Adipocyte (in vitro differentiated cells): ENCODE measurements at regions not wholly inside any gene's neighbourhood (a gene's known extent, or its start where the extent isn't known, plus 50 kb on each side); places are given as distances from the start of the nearest gene placed in this dataset.
A peak's percentile ranks its signal among the peaks of the same experiment; 100 is the strongest.

Experiments
- DNase-seq: peaks from one replicate; pipeline ENCODE4 v3.0.0-alpha.2; 2015; ENCODE audit warnings: low read depth
- H3K27me3 ChIP-seq: replicated peaks from 2 replicates; pipeline ENCODE4 v1.7.0; 2013; ENCODE audit warnings: mild to moderate bottlenecking, low read length, moderate library complexity; ENCODE audit not compliant: control insufficient read depth, insufficient read depth
- H3K36me3 ChIP-seq: 2 replicates; pipeline ENCODE4 v1.7.0; 2013; ENCODE audit warnings: low read length, mild to moderate bottlenecking, moderate library complexity; ENCODE audit not compliant: control insufficient read depth, insufficient read depth, severe bottlenecking
- H3K4me1 ChIP-seq: 2 replicates; pipeline ENCODE4 v1.7.0; 2013; ENCODE audit warnings: mild to moderate bottlenecking, low read length, moderate library complexity; ENCODE audit not compliant: control insufficient read depth, insufficient read depth
- H3K4me3 ChIP-seq: 2 replicates; pipeline ENCODE4 v1.7.0; 2013; ENCODE audit warnings: mild to moderate bottlenecking, low read length, moderate library complexity
- H3K9ac ChIP-seq: 2 replicates; pipeline ENCODE4 v1.7.0; 2013; ENCODE audit warnings: mild to moderate bottlenecking, low read length, moderate library complexity
- H3K9me3 ChIP-seq: 2 replicates; pipeline ENCODE4 v1.7.0; 2013; ENCODE audit warnings: mild to moderate bottlenecking, low read length, moderate library complexity; ENCODE audit not compliant: control insufficient read depth

DNA sequence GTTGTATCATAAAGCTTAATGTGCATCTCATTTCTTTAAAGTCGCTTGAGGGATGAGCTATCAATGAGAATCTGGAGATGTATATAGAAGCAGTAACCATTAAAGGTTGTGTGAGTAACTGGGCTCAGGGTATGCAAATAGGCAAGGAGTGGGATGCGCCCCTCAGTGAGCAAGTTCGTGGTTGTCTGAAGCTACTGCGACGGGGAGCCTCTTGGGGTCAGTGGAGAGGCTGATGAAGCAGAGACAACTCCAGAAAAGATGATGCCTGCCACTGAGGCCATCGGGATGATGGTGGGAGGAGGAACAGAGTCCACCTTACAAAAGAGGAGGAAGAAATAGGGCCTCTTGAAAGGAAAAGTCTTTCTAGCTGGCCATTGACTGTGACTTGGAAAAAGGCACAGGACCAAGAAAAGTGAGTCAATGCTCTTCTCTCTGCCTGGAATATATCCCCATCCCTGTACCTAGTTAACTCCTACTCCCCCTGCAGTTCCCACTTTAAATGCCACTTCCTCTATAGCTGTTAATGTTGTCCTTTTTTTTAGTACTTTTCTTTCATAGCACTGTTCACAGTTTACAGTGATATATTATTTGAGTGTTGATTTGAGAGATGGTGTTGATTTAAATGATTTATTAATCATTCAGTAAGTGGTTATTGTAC is 51.4 kb upstream of the LSM6 start:
- no peak overlapping the region for H3K4me3 ChIP-seq
- H3K9me3 ChIP-seq, result no peaks in the 10 kb centered on the region
- DNase-seq, result no peak
- H3K36me3 ChIP-seq, result no peaks in the 10 kb centered on the region
- H3K4me1 ChIP-seq, result peaks cover 5% of the 10 kb centered on the region
- no peaks in the 10 kb centered on the region for H3K27me3 ChIP-seq
- no peak overlapping the region for H3K9ac ChIP-seq

DNA sequence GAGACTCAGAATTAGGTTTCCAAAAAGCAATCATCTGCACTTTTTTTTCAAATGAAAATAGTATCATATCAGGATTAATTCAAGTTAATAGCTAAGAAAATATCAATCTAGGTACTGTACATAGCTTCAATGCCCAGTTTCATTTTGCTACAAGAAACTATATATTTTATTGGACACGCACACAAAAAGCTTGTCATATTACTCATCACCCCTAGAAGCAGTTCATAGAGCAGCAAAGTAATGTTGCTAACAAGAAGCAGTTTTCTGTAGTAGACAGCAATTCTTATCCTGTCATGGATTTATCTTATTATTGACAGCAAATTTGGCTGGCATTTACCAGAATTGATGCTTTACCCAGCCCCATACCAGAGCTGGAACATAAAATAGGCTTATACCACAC is 52.3 kb upstream of the LSM6 start:
- Histone ChIP-seq H3K36me3 (no peaks in the 10 kb centered on the region), H3K4me1 (peaks cover 5% of the 10 kb centered on the region), H3K27me3 (no peaks in the 10 kb centered on the region), H3K4me3 (no peak overlapping the region), H3K9me3 (peaks cover 2% of the 10 kb centered on the region), H3K9ac (no peak overlapping the region)
- DNase-seq, result no peak

DNA sequence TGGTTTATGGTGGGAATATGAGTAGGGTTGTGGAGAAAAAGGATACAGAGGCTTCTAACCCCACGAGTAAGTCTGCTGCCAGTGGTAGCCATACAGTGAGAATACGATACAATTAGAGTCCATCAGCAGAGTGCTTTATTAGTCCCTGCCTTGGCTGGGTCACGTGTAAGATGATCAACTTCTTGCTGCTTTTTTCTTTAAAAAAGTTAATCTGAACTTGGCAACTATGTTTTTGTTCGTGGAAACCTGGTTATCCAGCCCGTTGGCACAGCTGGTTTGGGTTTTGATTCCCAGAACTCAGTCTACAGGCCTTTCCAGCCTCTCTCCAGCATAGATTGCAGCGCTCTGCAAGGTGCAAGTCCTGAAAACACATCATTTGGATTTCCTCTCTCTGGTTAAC is 53.1 kb upstream of the LSM6 start:
- Histone ChIP-seq H3K4me3 (no peak overlapping the region), H3K9me3 (peaks cover 9% of the 10 kb centered on the region)
- no peak for DNase-seq

DNA sequence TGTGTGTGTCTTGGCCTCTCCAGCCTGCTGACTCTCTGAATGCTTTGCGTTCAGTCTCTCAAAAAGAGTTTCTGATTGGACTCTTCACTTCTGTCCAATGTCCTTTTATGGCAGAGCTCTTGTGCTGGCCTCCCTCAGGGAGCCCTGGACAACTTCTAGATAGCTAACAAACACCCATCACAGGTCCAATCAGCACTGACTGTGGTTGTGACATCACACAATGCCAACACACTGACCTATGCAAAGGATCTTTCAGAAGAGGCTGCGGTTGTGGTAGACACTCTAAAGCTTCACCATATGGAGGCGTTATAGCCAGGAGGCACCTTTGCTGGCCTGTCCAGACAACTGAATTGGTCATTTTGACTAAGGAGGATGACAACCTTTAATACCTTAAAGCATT is 53.8 kb upstream of the LSM6 start:
- H3K9ac ChIP-seq, result no peak overlapping the region
- no peak for DNase-seq
- peaks cover 13% of the 10 kb centered on the region for H3K9me3 ChIP-seq
- no peaks in the 10 kb centered on the region for H3K27me3 ChIP-seq
- no peaks in the 10 kb centered on the region for H3K36me3 ChIP-seq
- H3K4me1 ChIP-seq, result peaks cover 5% of the 10 kb centered on the region
- no peak overlapping the region for H3K4me3 ChIP-seq

More for the DNA sequence above, 53.1 kb upstream of the LSM6 start:
- no peak overlapping the region for H3K9ac ChIP-seq
- no peaks in the 10 kb centered on the region for H3K36me3 ChIP-seq
- H3K4me1 ChIP-seq, result peaks cover 5% of the 10 kb centered on the region
- H3K27me3 ChIP-seq, result no peaks in the 10 kb centered on the region

DNA sequence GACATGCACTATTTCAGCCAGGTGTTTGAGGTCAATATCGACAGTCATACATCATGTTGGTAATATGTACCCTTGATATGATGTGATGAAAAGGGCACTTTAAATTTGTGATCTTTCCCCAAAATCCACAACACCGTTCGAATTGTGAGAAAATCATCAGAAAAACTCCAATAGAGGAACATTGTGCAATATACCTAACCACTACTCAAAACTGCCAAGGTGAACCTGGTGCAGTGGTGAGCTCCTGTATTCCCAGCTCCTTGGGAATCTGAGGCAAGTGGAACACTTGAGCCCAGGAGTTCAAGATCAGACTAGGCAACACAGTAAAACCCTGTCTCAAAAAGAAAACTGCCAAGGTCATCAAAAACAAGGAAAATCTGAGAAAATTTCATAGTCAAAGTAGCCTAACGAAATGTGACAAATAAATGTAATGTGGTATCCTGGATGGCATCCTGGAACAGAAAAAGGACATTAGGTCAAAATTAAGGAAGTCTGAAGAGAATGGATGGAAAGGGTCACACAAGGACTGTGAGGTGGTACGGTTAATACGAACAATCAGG is 55.6 kb upstream of the LSM6 start:
- H3K27me3 ChIP-seq, result no peaks in the 10 kb centered on the region
- peaks cover 16% of the 10 kb centered on the region for H3K9me3 ChIP-seq
- no peaks in the 10 kb centered on the region for H3K36me3 ChIP-seq
- peaks cover 5% of the 10 kb centered on the region for H3K4me1 ChIP-seq
- no peak overlapping the region for H3K9ac ChIP-seq
- no peak for DNase-seq
- no peak overlapping the region for H3K4me3 ChIP-seq

DNA sequence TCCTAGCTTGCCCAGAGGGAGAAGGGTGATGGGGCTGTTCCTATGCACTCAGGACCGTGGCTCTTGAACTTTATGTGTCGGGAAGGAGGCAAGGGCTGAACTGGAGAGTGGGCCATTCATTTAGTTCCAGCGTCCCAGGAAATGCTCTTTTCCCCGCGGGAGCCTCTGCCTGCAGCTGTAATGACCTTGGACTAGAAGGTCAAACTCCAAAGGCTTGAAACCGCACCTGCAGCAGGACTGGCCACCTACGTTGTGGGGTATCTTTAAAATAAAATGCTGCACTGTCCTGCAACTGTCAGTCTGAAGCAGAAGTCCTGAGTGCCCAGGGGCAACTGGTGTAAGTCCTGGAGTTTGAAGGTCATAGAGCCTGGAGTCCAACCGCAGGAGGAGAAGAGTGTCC is 61.5 kb upstream of the LSM6 start:
- H3K4me1 ChIP-seq, result peaks cover 5% of the 10 kb centered on the region
- DNase-seq, result no peak
- peaks cover 16% of the 10 kb centered on the region for H3K9me3 ChIP-seq

DNA sequence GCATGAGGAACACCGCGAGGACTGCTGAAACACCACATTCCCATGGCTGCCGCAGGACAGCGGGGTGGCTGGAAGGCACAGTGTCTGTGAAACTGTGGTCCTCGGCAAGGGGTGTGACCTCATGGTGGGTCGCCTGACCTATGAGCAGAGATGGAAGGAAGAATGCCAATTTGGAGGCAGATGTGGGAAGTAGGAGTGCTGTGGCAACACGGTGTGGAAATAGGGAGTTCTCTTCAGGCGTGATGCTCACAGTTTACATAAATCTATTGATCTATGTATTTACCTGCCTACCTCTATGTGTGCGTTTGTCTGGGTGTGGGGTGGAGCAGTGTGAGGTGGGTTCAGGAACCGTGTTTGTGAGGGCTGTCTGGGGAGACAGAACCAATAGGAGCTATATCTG is 62.3 kb upstream of the LSM6 start:
- Histone ChIP-seq H3K9ac (no peak overlapping the region), H3K4me3 (no peak overlapping the region), H3K36me3 (no peaks in the 10 kb centered on the region), H3K27me3 (no peaks in the 10 kb centered on the region), H3K9me3 (peaks cover 14% of the 10 kb centered on the region), H3K4me1 (peaks cover 11% of the 10 kb centered on the region)
- DNase-seq, result no peak

More for the DNA sequence above, 61.5 kb upstream of the LSM6 start:
- Histone ChIP-seq H3K27me3 (no peaks in the 10 kb centered on the region), H3K4me3 (no peak overlapping the region), H3K9ac (no peak overlapping the region), H3K36me3 (no peaks in the 10 kb centered on the region)

DNA sequence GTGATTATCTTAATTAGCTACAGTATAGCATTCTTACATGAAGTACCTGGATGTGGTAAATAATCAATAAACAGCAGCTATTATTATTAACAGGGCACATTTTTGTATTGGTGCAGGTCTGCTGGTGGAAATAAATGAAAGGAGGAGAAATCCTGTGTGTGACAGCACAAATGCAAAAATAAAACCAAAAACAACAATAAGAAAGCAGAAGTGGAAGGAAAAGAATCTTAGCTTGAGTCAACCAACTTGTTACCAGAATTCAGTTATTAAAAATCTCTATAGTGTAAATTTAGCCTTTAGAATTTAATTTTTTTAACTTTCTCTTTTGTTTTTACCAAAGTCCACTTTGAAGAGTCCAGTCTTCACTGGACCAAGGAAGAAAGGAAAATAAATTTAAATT is 63.1 kb upstream of the LSM6 start:
- H3K4me1 ChIP-seq, result peaks cover 15% of the 10 kb centered on the region
- no peak overlapping the region for H3K4me3 ChIP-seq
- no peaks in the 10 kb centered on the region for H3K36me3 ChIP-seq
- no peak for DNase-seq
- no peak overlapping the region for H3K9ac ChIP-seq
- H3K27me3 ChIP-seq, result no peaks in the 10 kb centered on the region
- H3K9me3 ChIP-seq, result peaks cover 7% of the 10 kb centered on the region

DNA sequence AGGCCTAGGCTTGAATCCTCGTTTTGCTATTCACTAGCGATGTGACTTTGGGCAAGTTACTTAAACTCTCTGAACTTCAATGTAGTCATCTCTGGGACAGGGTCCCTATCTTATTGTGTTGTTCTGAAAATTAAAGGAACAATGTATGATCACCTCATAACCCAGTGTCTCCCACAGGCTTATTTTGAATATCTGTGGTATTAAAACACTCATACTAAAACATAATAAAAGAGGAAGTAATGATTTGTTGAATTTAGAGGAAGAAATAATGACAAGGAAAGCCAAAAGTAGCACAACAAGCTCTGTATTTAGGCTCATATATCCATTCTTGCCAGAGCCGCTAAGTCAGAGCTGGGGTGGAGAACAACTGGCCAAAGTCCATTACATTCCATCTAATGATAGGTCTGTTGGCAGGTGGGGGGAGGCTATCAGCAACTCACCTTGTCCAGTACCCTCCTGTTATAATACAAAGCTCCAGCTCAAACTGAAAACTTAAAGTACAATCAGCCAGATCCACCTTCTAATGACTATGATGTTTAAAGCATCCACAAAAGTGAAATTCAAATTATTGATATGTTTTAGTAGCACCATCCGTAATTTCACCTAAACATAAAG is 64.5 kb upstream of the LSM6 start:
- no peak overlapping the region for H3K4me3 ChIP-seq
- DNase-seq, result no peak
- H3K9me3 ChIP-seq, result no peaks in the 10 kb centered on the region
- peaks cover 21% of the 10 kb centered on the region for H3K4me1 ChIP-seq
- no peaks in the 10 kb centered on the region for H3K27me3 ChIP-seq
- no peaks in the 10 kb centered on the region for H3K36me3 ChIP-seq
- no peak overlapping the region for H3K9ac ChIP-seq

DNA sequence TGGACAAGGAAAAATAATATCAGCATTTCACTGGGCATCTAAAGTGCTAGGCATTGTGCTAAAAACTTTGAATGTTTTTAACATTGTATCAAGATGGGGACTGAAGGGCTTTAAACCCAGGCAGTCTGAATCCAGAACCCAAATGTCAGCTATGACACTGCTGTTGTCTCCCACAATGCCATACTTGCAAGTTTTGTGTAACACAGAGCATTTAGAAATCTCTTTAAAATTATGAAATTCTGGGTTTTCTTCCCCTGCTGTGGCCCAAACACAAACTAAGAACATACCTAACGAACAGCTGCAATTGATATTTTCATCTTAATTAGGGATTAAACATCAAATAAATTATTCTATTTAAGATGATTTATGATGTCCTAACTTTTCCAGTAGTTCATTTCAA is 66.8 kb upstream of the LSM6 start:
- H3K9me3 ChIP-seq, result no peaks in the 10 kb centered on the region

DNA sequence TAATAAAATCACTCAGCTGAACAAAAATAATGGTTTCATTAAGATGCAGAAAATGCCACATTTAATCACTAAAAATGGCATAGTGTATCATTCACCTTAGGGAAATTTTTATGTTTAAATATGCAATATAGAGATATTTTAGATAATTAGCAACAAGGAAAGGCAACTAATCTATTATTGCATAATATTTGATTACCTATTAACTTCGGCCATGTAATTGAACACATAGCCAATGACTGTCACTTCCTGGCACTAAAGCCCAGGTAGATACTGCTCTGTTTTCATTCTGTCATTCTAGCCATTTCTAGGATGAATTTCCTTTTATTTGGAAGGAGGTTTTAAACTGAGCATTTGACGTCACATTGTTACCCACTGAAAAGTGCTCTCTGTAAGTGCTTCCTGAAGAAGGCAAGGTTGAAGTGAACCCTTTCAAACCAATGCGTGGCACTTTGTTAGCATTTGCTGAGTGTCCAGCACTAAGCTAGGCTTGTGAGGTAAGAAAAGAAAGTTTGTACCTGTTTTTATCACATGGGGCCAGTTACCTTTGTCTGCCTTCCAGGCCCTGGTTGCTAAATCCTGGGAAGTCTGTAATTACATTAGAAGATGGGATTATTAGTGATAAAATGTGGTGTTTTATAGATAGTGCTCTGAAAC is 67.8 kb upstream of the LSM6 start:
- H3K9me3 ChIP-seq, result no peaks in the 10 kb centered on the region
- no peak overlapping the region for H3K4me3 ChIP-seq
- H3K27me3 ChIP-seq, result no peaks in the 10 kb centered on the region
- H3K9ac ChIP-seq, result no peak overlapping the region
- H3K4me1 ChIP-seq, result peaks cover 39% of the 10 kb centered on the region
- no peak for DNase-seq
- no peaks in the 10 kb centered on the region for H3K36me3 ChIP-seq

More for the DNA sequence above, 66.8 kb upstream of the LSM6 start:
- peak; percentile 22 for DNase-seq
- H3K9ac ChIP-seq, result peak overlapping the region; percentile 41
- no peak overlapping the region for H3K4me3 ChIP-seq
- peaks cover 39% of the 10 kb centered on the region for H3K4me1 ChIP-seq
- H3K27me3 ChIP-seq, result no peaks in the 10 kb centered on the region
- H3K36me3 ChIP-seq, result no peaks in the 10 kb centered on the region
